Adrenal gland (tissue), 5 donors: ENCODE measurements at regions not wholly inside any gene's neighbourhood (a gene's known extent, or its start where the extent isn't known, plus 50 kb on each side); places are given as distances from the start of the nearest gene placed in this dataset.

Source experiments
- CTCF ChIP-seq, 6 experiments: fragments of 450-650 bp in 4 of 6; fragments of 200-600 bp in 2 of 6; sonication (generic) in 1 of 6; IDR thresholded peaks; 1 replicate in 5 of 6; 2 replicates in 1 of 6; pipeline versions ENCODE4 v1.5.1 to v1.8.0; 2016 to 2021; ENCODE audit warnings: antibody characterized with exemption in 6 of 6, mild to moderate bottlenecking in 2 of 6, moderate library complexity in 1 of 6
- POLR2A ChIP-seq, 2 donors: fragments of 450-650 bp; IDR thresholded peaks; one replicate each; pipeline ENCODE4 v1.6.1; 2017; ENCODE audit warnings: antibody characterized with exemption in 2 of 2, mild to moderate bottlenecking in 2 of 2, moderate library complexity in 1 of 2
- donor health status: DM: no; HTN: no; CAD: no.

- TF ChIP-seq POLR2A (IDR thresholded peaks at IDR 0.05) (no peak), CTCF (IDR thresholded peaks at IDR 0.05) (no peak)
These were observed 244.4 kb upstream of the JADE1 start for GRCh38 chr4:128565054-128565453.
